ENCODE measurements at regions not wholly inside any gene's neighbourhood (a gene's known extent, or its start where the extent isn't known, plus 50 kb on each side); places are given as distances from the start of the nearest gene placed in this dataset.

- Histone ChIP-seq H3K9me3 (no peaks in the 10 kb centered on the region), H3K27me3 (ENCODE audit: low read depth) (no peaks in the 10 kb centered on the region), H3K4me1 (no peaks in the 10 kb centered on the region), H3K4me3 (no peak overlapping the region), H3K36me3 (replicated peaks) (no peaks in the 10 kb centered on the region)
- DNase-seq (ENCODE audit: low spot score in 2 of 2), result no peak
- in situ Hi-C loops (cut with MboI; ENCODE audit: low sequenced_read_pairs), result no loop called here
Observed at GRCh38 chr2:161101406-161101805, 58.8 kb upstream of the TANK start.

- in situ Hi-C loops (cut with MboI; ENCODE audit: low sequenced_read_pairs), result no loop called here
- DNase-seq (ENCODE audit: low spot score in 2 of 2), result no peak
- Histone ChIP-seq H3K4me1 (no peaks in the 10 kb centered on the region), H3K9me3 (no peaks in the 10 kb centered on the region), H3K36me3 (replicated peaks) (no peaks in the 10 kb centered on the region), H3K27me3 (ENCODE audit: low read depth) (no peaks in the 10 kb centered on the region), H3K4me3 (no peak overlapping the region)
Observed at GRCh38 chr2:161102770-161103450, 57.3 kb upstream of the TANK start.

GRCh38 chr2:161103451-161103831 lies 56.8 kb upstream of the TANK start:
- no peak for DNase-seq (ENCODE audit: low spot score in 2 of 2)
- Histone ChIP-seq H3K4me3 (no peak overlapping the region), H3K9me3 (no peaks in the 10 kb centered on the region), H3K27me3 (ENCODE audit: low read depth) (no peaks in the 10 kb centered on the region), H3K36me3 (replicated peaks) (no peaks in the 10 kb centered on the region), H3K4me1 (no peaks in the 10 kb centered on the region)
- in situ Hi-C loops (cut with MboI; ENCODE audit: low sequenced_read_pairs), result no loop called here

GRCh38 chr2:161104054-161104553 lies 56.1 kb upstream of the TANK start:
- in situ Hi-C loops (cut with MboI; ENCODE audit: low sequenced_read_pairs), result no loop called here
- Histone ChIP-seq H3K4me1 (no peaks in the 10 kb centered on the region), H3K27me3 (ENCODE audit: low read depth) (no peaks in the 10 kb centered on the region), H3K36me3 (replicated peaks) (no peaks in the 10 kb centered on the region), H3K9me3 (no peaks in the 10 kb centered on the region), H3K4me3 (no peak overlapping the region)
- no peak for DNase-seq (ENCODE audit: low spot score in 2 of 2)

- H3K4me3 ChIP-seq, result no peak overlapping the region
- 0 out of 2 replicates have a peak, but pooled peaks cover 3% of the 10 kb centered on the region for H3K27me3 ChIP-seq (ENCODE audit: low read depth)
- in situ Hi-C loops (cut with MboI; ENCODE audit: low sequenced_read_pairs), result no loop called here
- H3K9me3 ChIP-seq, result no peaks in the 10 kb centered on the region
- no peaks in the 10 kb centered on the region for H3K36me3 ChIP-seq (replicated peaks)
- H3K4me1 ChIP-seq, result no peaks in the 10 kb centered on the region
- no peak for DNase-seq (ENCODE audit: low spot score in 2 of 2)
Observed at GRCh38 chr2:161107265-161107664, 53.0 kb upstream of the TANK start.

Data from HAP-1 (cell line).